Suprapubic skin (tissue), 3 donors: ENCODE measurements at regions not wholly inside any gene's neighbourhood (a gene's known extent, or its start where the extent isn't known, plus 50 kb on each side); places are given as distances from the start of the nearest gene placed in this dataset.

Source experiments
- POLR2AphosphoS5 ChIP-seq, 3 donors: sonication (generic); formaldehyde crosslinking; IDR thresholded peaks; one replicate each; pipeline ENCODE4 v1.6.1; 2017; ENCODE audit warnings: antibody characterized with exemption in 3 of 3
- TF ChIP-seq, protein P1 (sequence below), 2 donors: fragments of 200-600 bp in 1 of 2; fragments of 450-650 bp in 1 of 2; sonication (generic) in 1 of 2; IDR thresholded peaks; one replicate each; pipeline ENCODE4 v1.5.1; 2016 to 2019; ENCODE audit warnings: antibody characterized with exemption in 2 of 2, mild to moderate bottlenecking in 1 of 2, moderate library complexity in 1 of 2

DNA sequence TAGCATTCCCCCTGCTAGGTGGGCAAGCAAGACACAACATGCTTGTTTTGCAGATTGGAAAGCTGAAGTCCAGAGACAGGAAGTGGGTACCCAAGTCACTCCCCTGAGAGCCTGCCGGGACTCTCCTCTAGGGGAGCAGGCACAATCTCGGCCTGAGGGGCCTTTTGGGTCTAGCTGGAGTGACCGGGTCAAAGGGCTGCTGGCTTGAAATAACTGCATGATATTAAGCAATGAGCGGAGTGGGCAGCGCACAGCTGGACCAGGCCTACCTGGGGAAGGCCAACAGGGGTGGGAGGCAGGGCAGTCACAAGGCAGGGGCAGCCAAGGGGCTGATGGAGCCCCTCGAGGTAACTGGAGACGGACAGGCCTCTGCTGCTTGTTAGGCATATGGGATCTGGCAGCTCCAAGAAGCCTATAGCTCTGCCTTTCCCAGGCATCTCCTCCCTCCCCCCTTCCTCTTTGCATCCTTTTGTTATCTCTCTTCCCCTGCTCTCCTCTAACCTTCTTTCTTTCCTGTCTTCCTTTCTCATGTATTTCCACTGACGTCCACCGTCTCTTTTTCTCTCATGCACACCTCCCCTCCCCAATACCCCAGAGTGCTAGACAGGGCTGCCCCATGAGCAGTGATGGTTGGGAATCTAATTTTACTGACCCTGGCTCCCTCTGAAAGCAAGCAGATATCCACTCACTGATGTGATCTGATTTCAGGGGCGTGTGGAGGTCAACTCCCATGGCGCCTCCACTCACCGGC, 237.5 kb downstream of the LOXHD1 start:
- TF ChIP-seq, protein P1, sequence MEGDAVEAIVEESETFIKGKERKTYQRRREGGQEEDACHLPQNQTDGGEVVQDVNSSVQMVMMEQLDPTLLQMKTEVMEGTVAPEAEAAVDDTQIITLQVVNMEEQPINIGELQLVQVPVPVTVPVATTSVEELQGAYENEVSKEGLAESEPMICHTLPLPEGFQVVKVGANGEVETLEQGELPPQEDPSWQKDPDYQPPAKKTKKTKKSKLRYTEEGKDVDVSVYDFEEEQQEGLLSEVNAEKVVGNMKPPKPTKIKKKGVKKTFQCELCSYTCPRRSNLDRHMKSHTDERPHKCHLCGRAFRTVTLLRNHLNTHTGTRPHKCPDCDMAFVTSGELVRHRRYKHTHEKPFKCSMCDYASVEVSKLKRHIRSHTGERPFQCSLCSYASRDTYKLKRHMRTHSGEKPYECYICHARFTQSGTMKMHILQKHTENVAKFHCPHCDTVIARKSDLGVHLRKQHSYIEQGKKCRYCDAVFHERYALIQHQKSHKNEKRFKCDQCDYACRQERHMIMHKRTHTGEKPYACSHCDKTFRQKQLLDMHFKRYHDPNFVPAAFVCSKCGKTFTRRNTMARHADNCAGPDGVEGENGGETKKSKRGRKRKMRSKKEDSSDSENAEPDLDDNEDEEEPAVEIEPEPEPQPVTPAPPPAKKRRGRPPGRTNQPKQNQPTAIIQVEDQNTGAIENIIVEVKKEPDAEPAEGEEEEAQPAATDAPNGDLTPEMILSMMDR (IDR thresholded peaks at IDR 0.05), result no peak
- TF ChIP-seq POLR2AphosphoS5 (IDR thresholded peaks at IDR 0.05), result no peak
